GM10266 (cell line): ENCODE measurements at regions not wholly inside any gene's neighbourhood (a gene's known extent, or its start where the extent isn't known, plus 50 kb on each side); places are given as distances from the start of the nearest gene placed in this dataset.
"Not testable (repeated sequence)": the region's sequence is repeated elsewhere in the genome, so short reads cannot be mapped to it uniquely, and the experiment has no call there.

Experiments
- DNase-seq: peaks from one replicate; pipeline ENCODE4 v3.0.0; 2012; ENCODE audit errors: extremely low spot score
- TF ChIP-seq, protein P1 (sequence below): IDR thresholded peaks from 2 replicates; pipeline ENCODE4 v1.5.1; 2012; ENCODE audit warnings: mild to moderate bottlenecking, low read depth; ENCODE audit not compliant: control insufficient read depth, insufficient read depth; ENCODE audit errors: missing control alignments

DNA sequence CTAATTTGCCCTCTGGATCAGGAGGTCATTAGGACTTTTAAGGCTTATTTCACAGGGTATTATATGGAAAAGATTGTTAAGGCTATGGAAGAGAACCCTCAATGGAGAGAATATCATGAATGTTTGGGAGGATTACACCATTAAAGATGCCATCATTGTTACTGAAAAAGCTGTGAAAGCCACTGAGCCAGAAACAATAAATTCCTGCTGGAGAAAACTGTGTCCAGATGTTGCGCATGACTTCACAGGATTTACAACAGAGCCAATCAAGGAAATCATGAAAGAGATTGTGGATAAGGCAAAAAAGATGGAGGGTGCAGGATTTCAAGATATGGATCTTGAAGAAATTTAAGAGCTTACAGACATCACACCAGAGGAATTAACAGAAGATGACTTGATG lies 798.3 kb upstream of the SLC35B3 start:
- TF ChIP-seq, protein P1, sequence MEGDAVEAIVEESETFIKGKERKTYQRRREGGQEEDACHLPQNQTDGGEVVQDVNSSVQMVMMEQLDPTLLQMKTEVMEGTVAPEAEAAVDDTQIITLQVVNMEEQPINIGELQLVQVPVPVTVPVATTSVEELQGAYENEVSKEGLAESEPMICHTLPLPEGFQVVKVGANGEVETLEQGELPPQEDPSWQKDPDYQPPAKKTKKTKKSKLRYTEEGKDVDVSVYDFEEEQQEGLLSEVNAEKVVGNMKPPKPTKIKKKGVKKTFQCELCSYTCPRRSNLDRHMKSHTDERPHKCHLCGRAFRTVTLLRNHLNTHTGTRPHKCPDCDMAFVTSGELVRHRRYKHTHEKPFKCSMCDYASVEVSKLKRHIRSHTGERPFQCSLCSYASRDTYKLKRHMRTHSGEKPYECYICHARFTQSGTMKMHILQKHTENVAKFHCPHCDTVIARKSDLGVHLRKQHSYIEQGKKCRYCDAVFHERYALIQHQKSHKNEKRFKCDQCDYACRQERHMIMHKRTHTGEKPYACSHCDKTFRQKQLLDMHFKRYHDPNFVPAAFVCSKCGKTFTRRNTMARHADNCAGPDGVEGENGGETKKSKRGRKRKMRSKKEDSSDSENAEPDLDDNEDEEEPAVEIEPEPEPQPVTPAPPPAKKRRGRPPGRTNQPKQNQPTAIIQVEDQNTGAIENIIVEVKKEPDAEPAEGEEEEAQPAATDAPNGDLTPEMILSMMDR, result no peak
- DNase-seq, result no peak

DNA sequence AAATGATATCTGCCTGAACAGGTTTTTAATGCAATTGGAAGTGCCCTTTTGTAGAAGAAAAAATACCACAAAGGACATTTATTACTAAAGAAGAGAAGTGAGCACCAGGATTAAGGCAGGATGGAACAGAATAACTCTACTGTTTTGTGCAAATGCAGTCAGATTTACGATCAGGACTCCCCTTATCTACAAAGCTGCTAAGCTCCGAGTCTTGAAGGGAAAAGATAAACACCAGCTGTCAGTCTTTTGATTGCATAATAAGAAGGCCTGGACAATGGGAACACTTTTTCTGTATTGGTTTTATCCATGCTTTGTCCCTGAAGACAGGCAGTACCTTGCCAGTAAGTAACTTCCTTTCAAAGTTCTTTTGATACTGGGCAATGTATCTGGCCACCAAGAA lies 797.9 kb upstream of the SLC35B3 start:
- TF ChIP-seq, protein P1, result no peak
- DNase-seq, result no peak

DNA sequence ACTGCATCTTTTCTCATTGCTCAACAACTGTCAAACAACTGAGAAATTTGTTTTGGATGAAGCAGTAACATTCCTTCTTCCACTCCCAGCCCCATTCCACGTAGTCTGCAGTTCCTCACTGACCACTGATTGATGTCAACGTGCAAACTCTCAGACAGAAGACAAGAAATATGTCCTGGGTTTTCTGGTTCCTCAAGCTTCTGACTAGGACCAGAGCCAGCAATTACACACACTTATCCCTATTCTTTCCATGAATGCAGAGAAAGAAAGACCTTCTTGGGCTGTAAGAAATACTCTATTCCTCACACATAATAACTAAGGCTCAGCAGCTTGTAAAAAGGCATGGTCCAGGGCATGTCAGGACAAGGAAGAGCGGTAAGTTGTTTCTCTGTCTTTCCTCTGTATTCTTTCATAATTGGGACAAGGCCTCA lies 790.1 kb upstream of the SLC35B3 start:
- TF ChIP-seq, protein P1, result no peak
- no peak for DNase-seq

DNA sequence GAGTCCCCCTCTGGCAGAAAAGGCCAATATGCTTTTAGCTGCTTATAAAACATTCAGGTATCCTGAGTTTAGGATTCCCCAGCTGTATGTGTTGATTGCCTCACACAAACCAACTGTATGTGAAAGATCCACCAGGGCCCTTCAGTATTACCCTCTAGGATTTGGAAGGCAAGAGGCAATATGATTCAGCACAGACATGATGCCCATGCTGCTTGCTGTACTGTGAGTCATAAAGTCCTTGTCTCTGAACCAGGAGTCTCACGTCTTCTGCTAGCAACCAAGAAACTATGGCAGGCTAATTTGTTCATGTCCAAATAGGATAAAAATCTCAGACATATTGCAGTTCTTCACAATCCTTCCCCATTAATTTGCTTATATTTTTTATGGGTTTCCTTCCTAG lies 789.2 kb upstream of the SLC35B3 start:
- TF ChIP-seq, protein P1, result no peak
- DNase-seq, result no peak

DNA sequence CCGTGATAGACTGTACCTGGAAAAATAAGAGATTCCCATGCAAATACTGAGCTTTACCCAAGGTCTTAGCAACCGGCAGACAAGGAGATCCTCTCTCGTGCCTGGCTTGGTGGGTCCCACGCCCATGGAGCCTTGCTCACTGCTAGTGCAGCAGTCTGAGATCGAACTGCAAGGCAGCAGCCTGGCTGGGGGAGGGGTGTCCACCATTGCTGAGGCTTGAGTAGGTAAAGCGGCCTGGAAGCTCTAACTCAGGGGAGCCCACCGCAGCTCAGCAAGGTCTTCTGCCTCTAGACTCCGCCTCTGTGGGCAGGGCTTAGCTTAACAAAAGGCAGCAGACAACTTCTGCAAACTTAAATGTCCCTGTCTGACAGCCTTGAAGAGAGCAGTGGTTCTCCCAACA lies 778.4 kb upstream of the SLC35B3 start:
- not testable (repeated sequence) for DNase-seq

DNA sequence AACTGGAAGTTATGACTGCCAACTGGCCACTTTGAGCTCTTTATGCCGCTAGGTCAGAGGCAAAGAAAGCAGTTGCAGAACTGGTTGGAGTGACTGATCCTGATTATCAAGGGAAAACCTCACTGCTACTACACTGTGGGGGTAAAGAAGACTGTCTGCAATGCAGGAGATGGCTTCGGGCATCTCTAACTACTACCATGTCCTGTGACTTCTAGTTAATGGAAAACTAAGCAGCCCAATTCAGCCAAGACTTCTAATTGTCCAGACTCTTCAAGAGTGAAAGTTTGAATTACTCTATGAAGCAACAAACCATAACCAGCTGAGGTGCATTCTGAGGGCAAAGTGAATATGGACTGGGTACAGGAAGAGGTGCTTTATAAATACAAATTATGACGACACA lies 773.6 kb upstream of the SLC35B3 start:
- DNase-seq, result no peak
- TF ChIP-seq, protein P1, result no peak

DNA sequence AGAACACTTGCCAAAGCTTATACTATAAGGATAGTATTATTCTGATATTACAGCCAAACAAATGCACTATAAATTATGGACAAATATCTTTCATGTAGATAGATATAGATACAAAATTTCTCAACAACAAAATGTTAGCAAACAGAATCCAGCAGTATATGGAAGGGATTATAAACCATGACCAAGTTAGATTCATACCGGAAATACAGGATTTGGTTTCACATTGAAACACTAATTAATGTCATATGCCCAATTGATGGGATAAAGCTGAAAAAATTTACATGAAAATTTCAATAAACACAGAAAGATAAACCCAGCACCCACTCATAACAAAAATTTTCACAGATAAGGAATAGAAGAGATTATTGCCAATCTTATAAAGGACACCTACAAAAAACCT lies 770.3 kb upstream of the SLC35B3 start:
- no peak for DNase-seq

DNA sequence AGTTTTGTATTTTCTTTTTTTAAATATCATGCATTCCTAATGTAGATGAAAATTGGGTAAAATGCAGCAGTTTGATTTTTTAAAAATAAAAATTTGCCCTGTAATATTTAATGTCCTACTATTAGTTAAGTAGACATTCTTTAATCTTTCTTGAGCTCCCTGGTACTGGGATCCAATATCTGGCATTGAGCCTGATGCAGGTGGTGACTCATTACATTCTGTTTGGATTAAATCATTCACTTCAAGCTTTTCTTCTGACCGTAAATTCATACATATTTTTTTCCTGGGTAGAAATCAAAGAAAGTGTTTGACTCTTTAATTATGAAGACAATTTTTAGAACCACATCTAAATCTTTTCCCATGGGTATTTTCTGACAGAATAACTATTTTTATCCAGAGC lies 768.8 kb upstream of the SLC35B3 start:
- TF ChIP-seq, protein P1, result no peak
- no peak for DNase-seq

More for the DNA sequence above, 770.3 kb upstream of the SLC35B3 start:
- TF ChIP-seq, protein P1, result no peak
